ENCODE measurements at regions not wholly inside any gene's neighbourhood (a gene's known extent, or its start where the extent isn't known, plus 50 kb on each side); places are given as distances from the start of the nearest gene placed in this dataset.

GRCh38 chr5:6181147-6181729 is 197.1 kb downstream of the MED10 start:
- TF ChIP-seq CTCF (IDR thresholded peaks at IDR 0.05) (no peak), POLR2A (IDR thresholded peaks at IDR 0.05) (no peak)
